ENCODE measurements at regions not wholly inside any gene's neighbourhood (a gene's known extent, or its start where the extent isn't known, plus 50 kb on each side); places are given as distances from the start of the nearest gene placed in this dataset.

GRCh38 chr1:221557013-221557412 is 184.9 kb downstream of the DUSP10 start:
- no peak for DNase-seq
- intact Hi-C loops (cut with DNase I) = no loop called here
- no peaks in the 10 kb centered on the region for H3K9me3 ChIP-seq
- no peak overlapping the region for H3K9ac ChIP-seq (ENCODE audit: low read depth in 2 of 2, low read length in 2 of 2)
- TF ChIP-seq, protein P1, sequence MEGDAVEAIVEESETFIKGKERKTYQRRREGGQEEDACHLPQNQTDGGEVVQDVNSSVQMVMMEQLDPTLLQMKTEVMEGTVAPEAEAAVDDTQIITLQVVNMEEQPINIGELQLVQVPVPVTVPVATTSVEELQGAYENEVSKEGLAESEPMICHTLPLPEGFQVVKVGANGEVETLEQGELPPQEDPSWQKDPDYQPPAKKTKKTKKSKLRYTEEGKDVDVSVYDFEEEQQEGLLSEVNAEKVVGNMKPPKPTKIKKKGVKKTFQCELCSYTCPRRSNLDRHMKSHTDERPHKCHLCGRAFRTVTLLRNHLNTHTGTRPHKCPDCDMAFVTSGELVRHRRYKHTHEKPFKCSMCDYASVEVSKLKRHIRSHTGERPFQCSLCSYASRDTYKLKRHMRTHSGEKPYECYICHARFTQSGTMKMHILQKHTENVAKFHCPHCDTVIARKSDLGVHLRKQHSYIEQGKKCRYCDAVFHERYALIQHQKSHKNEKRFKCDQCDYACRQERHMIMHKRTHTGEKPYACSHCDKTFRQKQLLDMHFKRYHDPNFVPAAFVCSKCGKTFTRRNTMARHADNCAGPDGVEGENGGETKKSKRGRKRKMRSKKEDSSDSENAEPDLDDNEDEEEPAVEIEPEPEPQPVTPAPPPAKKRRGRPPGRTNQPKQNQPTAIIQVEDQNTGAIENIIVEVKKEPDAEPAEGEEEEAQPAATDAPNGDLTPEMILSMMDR (IDR thresholded peaks at IDR 0.05) = no peak
- no peaks in the 10 kb centered on the region for H3K4me1 ChIP-seq
- no peak overlapping the region for H3K4me3 ChIP-seq
- H3K27ac ChIP-seq = no peak overlapping the region
- H3K36me3 ChIP-seq = no peaks in the 10 kb centered on the region
- H3K27me3 ChIP-seq = no peaks in the 10 kb centered on the region

- Histone ChIP-seq H3K9ac (ENCODE audit: low read depth in 2 of 2, low read length in 2 of 2) (no peak overlapping the region), H3K27ac (no peak overlapping the region), H3K9me3 (no peaks in the 10 kb centered on the region), H3K27me3 (no peaks in the 10 kb centered on the region), H3K36me3 (no peaks in the 10 kb centered on the region), H3K4me3 (no peak overlapping the region), H3K4me1 (no peaks in the 10 kb centered on the region)
- intact Hi-C loops (cut with DNase I) = no loop called here
- TF ChIP-seq, protein P1 (IDR thresholded peaks at IDR 0.05) = no peak
- DNase-seq = no peak
These were observed 183.5 kb downstream of the DUSP10 start for GRCh38 chr1:221558396-221558795.

GRCh38 chr1:221559911-221560310 is 182.0 kb downstream of the DUSP10 start:
- no peaks in the 10 kb centered on the region for H3K27me3 ChIP-seq
- no peaks in the 10 kb centered on the region for H3K4me1 ChIP-seq
- H3K4me3 ChIP-seq = no peak overlapping the region
- no peaks in the 10 kb centered on the region for H3K9me3 ChIP-seq
- no peak overlapping the region for H3K27ac ChIP-seq
- no peaks in the 10 kb centered on the region for H3K36me3 ChIP-seq
- intact Hi-C loops (cut with DNase I) = no loop called here
- no peak for DNase-seq
- no peak overlapping the region for H3K9ac ChIP-seq (ENCODE audit: low read depth in 2 of 2, low read length in 2 of 2)
- TF ChIP-seq, protein P1 (IDR thresholded peaks at IDR 0.05) = no peak

- H3K4me1 ChIP-seq = no peaks in the 10 kb centered on the region
- TF ChIP-seq, protein P1 (IDR thresholded peaks at IDR 0.05) = no peak
- H3K27ac ChIP-seq = no peak overlapping the region
- intact Hi-C loops (cut with DNase I) = no loop called here
- H3K27me3 ChIP-seq = no peaks in the 10 kb centered on the region
- H3K36me3 ChIP-seq = no peaks in the 10 kb centered on the region
- H3K9ac ChIP-seq (ENCODE audit: low read depth in 2 of 2, low read length in 2 of 2) = no peak overlapping the region
- no peak overlapping the region for H3K4me3 ChIP-seq
- no peaks in the 10 kb centered on the region for H3K9me3 ChIP-seq
- DNase-seq = no peak
These were observed 179.1 kb downstream of the DUSP10 start for GRCh38 chr1:221562542-221563475.

GRCh38 chr1:221563476-221563921 is 178.4 kb downstream of the DUSP10 start:
- DNase-seq = no peak
- intact Hi-C loops (cut with DNase I) = no loop called here
- H3K27me3 ChIP-seq = no peaks in the 10 kb centered on the region

More at GRCh38 chr1:221563476-221563921, 178.4 kb downstream of the DUSP10 start:
- H3K4me3 ChIP-seq = no peak overlapping the region
- TF ChIP-seq, protein P1 (IDR thresholded peaks at IDR 0.05) = no peak
- H3K4me1 ChIP-seq = no peaks in the 10 kb centered on the region
- no peaks in the 10 kb centered on the region for H3K9me3 ChIP-seq
- no peak overlapping the region for H3K27ac ChIP-seq
- no peak overlapping the region for H3K9ac ChIP-seq (ENCODE audit: low read depth in 2 of 2, low read length in 2 of 2)
- H3K36me3 ChIP-seq = no peaks in the 10 kb centered on the region
